DOHH2 (cell line): ENCODE measurements at regions not wholly inside any gene's neighbourhood (a gene's known extent, or its start where the extent isn't known, plus 50 kb on each side); places are given as distances from the start of the nearest gene placed in this dataset.

Experiments
- H3F3A ChIP-seq: fragments of 200-600 bp; sonication (generic), shearing (Covaris generic); 2 replicates; pipeline ENCODE4 v1.6.0; 2016; ENCODE audit warnings: antibody characterized with exemption, mild to moderate bottlenecking; ENCODE audit not compliant: control insufficient read depth, insufficient read depth
- H3K27ac ChIP-seq: fragments of 200-600 bp; sonication (generic); 2 replicates; pipeline ENCODE4 v1.5.1; 2014; ENCODE audit warnings: low read depth, mild to moderate bottlenecking, low read length, moderate library complexity
- H3K27me3 ChIP-seq: fragments of 200-600 bp; sonication (generic); 2 replicates; pipeline ENCODE4 v1.6.1; 2014; ENCODE audit warnings: mild to moderate bottlenecking, low read length, mixed read lengths; ENCODE audit not compliant: control insufficient read depth
- H3K36me3 ChIP-seq: fragments of 200-600 bp; sonication (generic); 2 replicates; pipeline ENCODE4 v1.6.1; 2014; ENCODE audit warnings: mild to moderate bottlenecking, low read length, moderate library complexity, mixed read lengths; ENCODE audit not compliant: control insufficient read depth
- H3K4me1 ChIP-seq: fragments of 200-600 bp; sonication (generic); 2 replicates; pipeline ENCODE4 v1.6.1; 2014; ENCODE audit warnings: mild to moderate bottlenecking, low read length, mixed read lengths; ENCODE audit not compliant: control insufficient read depth
- H3K4me2 ChIP-seq: fragments of 200-600 bp; sonication (generic); 2 replicates; pipeline ENCODE4 v1.6.0; 2014; ENCODE audit warnings: mild to moderate bottlenecking, low read length, moderate library complexity
- H3K4me3 ChIP-seq: fragments of 200-600 bp; sonication (generic); 2 replicates; pipeline ENCODE4 v1.5.1; 2014; ENCODE audit warnings: mild to moderate bottlenecking, low read length, mixed read lengths
- H3K79me2 ChIP-seq: fragments of 200-600 bp; sonication (generic); 2 replicates; pipeline ENCODE4 v1.6.1; 2014; ENCODE audit warnings: mild to moderate bottlenecking, low read length, mixed read lengths; ENCODE audit not compliant: control insufficient read depth
- H3K9me2 ChIP-seq: fragments of 200-600 bp; sonication (generic); replicated peaks from 2 replicates; pipeline ENCODE4 v1.6.1; 2014; ENCODE audit warnings: mild to moderate bottlenecking, low read length, mixed read lengths; ENCODE audit not compliant: control insufficient read depth
- H3K9me3 ChIP-seq: fragments of 200-600 bp; sonication (generic); 2 replicates; pipeline ENCODE4 v1.6.1; 2014; ENCODE audit warnings: antibody characterized with exemption, low read length, mixed read lengths; ENCODE audit not compliant: control insufficient read depth, insufficient read depth
- H4K20me1 ChIP-seq: fragments of 200-600 bp; sonication (generic); 2 replicates; pipeline ENCODE4 v1.6.0; 2014; ENCODE audit warnings: low read depth, mild to moderate bottlenecking, antibody characterized with exemption, low read length, moderate library complexity; ENCODE audit not compliant: control insufficient read depth, insufficient read depth
- EZH2phosphoT487 ChIP-seq: fragments of 200-600 bp; sonication (generic); IDR thresholded peaks from 2 replicates; pipeline ENCODE4 v1.6.1; 2017; ENCODE audit warnings: borderline replicate concordance, mild to moderate bottlenecking, antibody characterized with exemption, low read length, moderate library complexity, mixed read lengths
- TF ChIP-seq, protein P1 (sequence below): fragments of 200-600 bp; sonication (generic); IDR thresholded peaks from one replicate; pipeline ENCODE4 v1.5.1; 2014; ENCODE audit warnings: antibody characterized with exemption, mild to moderate bottlenecking, low read depth, low read length; ENCODE audit not compliant: poor library complexity, severe bottlenecking

GRCh38 chr11:37483761-37484160 is 885.7 kb upstream of the RAG2 start:
- no peaks in the 10 kb centered on the region for H3K9me2 ChIP-seq
- no peaks in the 10 kb centered on the region for H3F3A ChIP-seq
- no peaks in the 10 kb centered on the region for H3K27me3 ChIP-seq
- no peak overlapping the region for H3K4me3 ChIP-seq
- no peaks in the 10 kb centered on the region for H4K20me1 ChIP-seq
- H3K36me3 ChIP-seq = no peaks in the 10 kb centered on the region
- TF ChIP-seq, protein P1, sequence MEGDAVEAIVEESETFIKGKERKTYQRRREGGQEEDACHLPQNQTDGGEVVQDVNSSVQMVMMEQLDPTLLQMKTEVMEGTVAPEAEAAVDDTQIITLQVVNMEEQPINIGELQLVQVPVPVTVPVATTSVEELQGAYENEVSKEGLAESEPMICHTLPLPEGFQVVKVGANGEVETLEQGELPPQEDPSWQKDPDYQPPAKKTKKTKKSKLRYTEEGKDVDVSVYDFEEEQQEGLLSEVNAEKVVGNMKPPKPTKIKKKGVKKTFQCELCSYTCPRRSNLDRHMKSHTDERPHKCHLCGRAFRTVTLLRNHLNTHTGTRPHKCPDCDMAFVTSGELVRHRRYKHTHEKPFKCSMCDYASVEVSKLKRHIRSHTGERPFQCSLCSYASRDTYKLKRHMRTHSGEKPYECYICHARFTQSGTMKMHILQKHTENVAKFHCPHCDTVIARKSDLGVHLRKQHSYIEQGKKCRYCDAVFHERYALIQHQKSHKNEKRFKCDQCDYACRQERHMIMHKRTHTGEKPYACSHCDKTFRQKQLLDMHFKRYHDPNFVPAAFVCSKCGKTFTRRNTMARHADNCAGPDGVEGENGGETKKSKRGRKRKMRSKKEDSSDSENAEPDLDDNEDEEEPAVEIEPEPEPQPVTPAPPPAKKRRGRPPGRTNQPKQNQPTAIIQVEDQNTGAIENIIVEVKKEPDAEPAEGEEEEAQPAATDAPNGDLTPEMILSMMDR = no peak
- no peak for TF ChIP-seq EZH2phosphoT487
- no peaks in the 10 kb centered on the region for H3K79me2 ChIP-seq
- H3K27ac ChIP-seq = no peak overlapping the region
- no peak overlapping the region for H3K4me2 ChIP-seq
- no peaks in the 10 kb centered on the region for H3K9me3 ChIP-seq
- no peaks in the 10 kb centered on the region for H3K4me1 ChIP-seq

DNA sequence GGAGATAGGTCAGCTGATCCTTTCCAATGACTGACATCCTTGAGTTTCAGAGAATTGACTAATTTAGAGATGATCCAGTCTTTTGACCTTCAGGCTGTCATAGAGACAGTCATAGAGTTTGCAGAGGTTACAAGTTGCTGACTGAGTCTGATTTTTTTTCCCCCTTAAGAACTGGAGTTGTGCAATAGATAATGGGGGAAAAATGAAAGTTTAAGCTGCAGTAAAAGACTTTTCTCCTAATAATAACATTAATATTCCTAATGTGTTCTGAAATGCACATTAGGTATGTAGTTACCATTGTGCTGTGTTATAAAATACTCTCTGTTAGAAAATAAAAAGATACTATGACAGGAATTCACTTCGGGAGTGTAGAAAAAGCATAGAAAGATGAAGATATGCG is 876.9 kb upstream of the RAG2 start:
- Histone ChIP-seq H3K4me1 (no peaks in the 10 kb centered on the region), H3K36me3 (no peaks in the 10 kb centered on the region), H3F3A (no peaks in the 10 kb centered on the region), H3K27ac (no peak overlapping the region), H4K20me1 (no peaks in the 10 kb centered on the region), H3K79me2 (no peaks in the 10 kb centered on the region), H3K4me2 (no peak overlapping the region), H3K4me3 (no peak overlapping the region), H3K9me2 (no peaks in the 10 kb centered on the region), H3K27me3 (no peaks in the 10 kb centered on the region), H3K9me3 (no peaks in the 10 kb centered on the region)
- TF ChIP-seq EZH2phosphoT487 = no peak
- TF ChIP-seq, protein P1 = no peak

DNA sequence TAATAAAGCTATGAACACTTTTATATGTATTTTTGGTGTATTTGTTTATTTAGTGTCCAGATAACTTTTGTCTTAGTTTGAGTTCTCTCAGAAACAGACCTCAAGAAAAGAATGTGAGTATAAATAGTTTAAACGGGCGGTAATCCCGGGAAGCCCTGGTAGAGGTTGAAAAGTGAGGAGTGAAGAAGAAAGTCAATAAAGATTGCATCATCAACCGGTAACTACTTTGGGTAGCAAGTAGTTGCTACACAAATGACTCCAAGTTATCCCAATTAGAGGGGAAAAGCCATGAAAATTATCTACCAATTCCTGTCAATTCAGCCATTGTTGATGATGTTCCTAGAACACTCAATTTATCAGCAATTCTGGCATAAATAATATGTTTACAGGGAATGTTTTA is 870.3 kb upstream of the RAG2 start:
- no peak overlapping the region for H3K4me3 ChIP-seq
- TF ChIP-seq EZH2phosphoT487 = no peak
- TF ChIP-seq, protein P1 = no peak
- H3F3A ChIP-seq = no peaks in the 10 kb centered on the region
- H3K36me3 ChIP-seq = no peaks in the 10 kb centered on the region
- H3K9me3 ChIP-seq = no peaks in the 10 kb centered on the region
- no peaks in the 10 kb centered on the region for H3K27me3 ChIP-seq
- no peaks in the 10 kb centered on the region for H4K20me1 ChIP-seq
- H3K79me2 ChIP-seq = no peaks in the 10 kb centered on the region
- no peaks in the 10 kb centered on the region; the same call in 1 of the 2 replicates for H3K9me2 ChIP-seq
- no peak overlapping the region for H3K4me2 ChIP-seq
- H3K27ac ChIP-seq = no peak overlapping the region
- no peaks in the 10 kb centered on the region for H3K4me1 ChIP-seq

DNA sequence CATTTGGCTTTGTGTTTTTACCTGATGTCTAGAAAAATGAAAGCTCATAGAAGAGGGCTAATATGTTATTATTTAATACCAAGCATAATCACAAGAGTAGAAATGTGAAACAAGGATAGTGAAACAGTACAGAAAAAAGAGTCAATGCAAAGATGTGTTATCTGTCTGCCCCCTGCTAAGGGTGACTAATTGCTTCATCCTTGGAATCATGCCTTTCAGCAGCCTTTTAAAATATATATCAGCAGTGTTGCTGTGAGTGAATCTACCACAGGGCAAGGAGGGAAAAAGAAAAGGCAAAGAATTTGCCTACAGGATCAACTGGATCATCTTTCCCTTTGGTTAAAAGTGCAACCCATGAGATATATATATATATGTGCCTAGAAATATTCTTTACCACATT is 867.2 kb upstream of the RAG2 start:
- Histone ChIP-seq H3K79me2 (no peaks in the 10 kb centered on the region), H3K27me3 (no peaks in the 10 kb centered on the region), H3F3A (no peaks in the 10 kb centered on the region), H3K36me3 (no peaks in the 10 kb centered on the region), H3K9me3 (no peaks in the 10 kb centered on the region), H3K27ac (no peak overlapping the region), H3K9me2 (no peaks in the 10 kb centered on the region; the same call in 1 of the 2 replicates), H4K20me1 (no peaks in the 10 kb centered on the region), H3K4me2 (no peak overlapping the region), H3K4me3 (no peak overlapping the region), H3K4me1 (no peaks in the 10 kb centered on the region)
- TF ChIP-seq EZH2phosphoT487 = no peak
- TF ChIP-seq, protein P1 = no peak
